Hepatocyte (in vitro differentiated cells): ENCODE measurements at regions not wholly inside any gene's neighbourhood (a gene's known extent, or its start where the extent isn't known, plus 50 kb on each side); places are given as distances from the start of the nearest gene placed in this dataset.

Experiments
- CTCF ChIP-seq: fragments of 200-600 bp; sonication (generic); IDR thresholded peaks from 2 replicates; pipeline ENCODE4 v1.5.1; 2016; ENCODE audit warnings: antibody characterized with exemption, mild to moderate bottlenecking; ENCODE audit not compliant: poor library complexity
- EZH2 ChIP-seq: fragments of 200-600 bp; sonication (generic); IDR thresholded peaks from 2 replicates; pipeline ENCODE4 v1.6.1; 2016; ENCODE audit warnings: antibody characterized with exemption, mild to moderate bottlenecking, borderline replicate concordance

- TF ChIP-seq EZH2 (no peak), CTCF (no peak)
Measured at GRCh38 chr15:67973846-67974245, 80.3 kb upstream of the PIAS1 start.
